ENCODE measurements at regions not wholly inside any gene's neighbourhood (a gene's known extent, or its start where the extent isn't known, plus 50 kb on each side); places are given as distances from the start of the nearest gene placed in this dataset.

- Histone ChIP-seq H3K27ac (ENCODE audit: poor library complexity, severe bottlenecking) (no peak overlapping the region), H3K4me1 (ENCODE audit: insufficient read depth, poor library complexity, severe bottlenecking) (no peaks in the 10 kb centered on the region), H3K4me3 (ENCODE audit: severe bottlenecking) (no peak overlapping the region), H3K36me3 (ENCODE audit: low read depth) (no peaks in the 10 kb centered on the region), H3K27me3 (ENCODE audit: insufficient read depth, poor library complexity, severe bottlenecking) (peaks cover 21% of the 10 kb centered on the region), H3K9me3 (ENCODE audit: severe bottlenecking) (no peaks in the 10 kb centered on the region)
- ATAC-seq (ENCODE audit: low read depth) (no peak), DNase-seq (ENCODE audit: low spot score) (no peak)
- no peak for TF ChIP-seq CTCF (IDR thresholded peaks at IDR 0.05; ENCODE audit: poor library complexity, severe bottlenecking)
Observed at GRCh38 chr12:63224396-63224795, 73.4 kb upstream of the AVPR1A start.

- Histone ChIP-seq H3K27me3 (ENCODE audit: insufficient read depth, poor library complexity, severe bottlenecking) (peaks cover 19% of the 10 kb centered on the region), H3K9me3 (ENCODE audit: severe bottlenecking) (no peaks in the 10 kb centered on the region), H3K36me3 (ENCODE audit: low read depth) (no peaks in the 10 kb centered on the region), H3K27ac (ENCODE audit: poor library complexity, severe bottlenecking) (no peak overlapping the region), H3K4me1 (ENCODE audit: insufficient read depth, poor library complexity, severe bottlenecking) (no peaks in the 10 kb centered on the region), H3K4me3 (ENCODE audit: severe bottlenecking) (no peak overlapping the region)
- no peak for TF ChIP-seq CTCF (IDR thresholded peaks at IDR 0.05; ENCODE audit: poor library complexity, severe bottlenecking)
- no peak for ATAC-seq (ENCODE audit: low read depth)
- DNase-seq (ENCODE audit: low spot score), result no peak
Observed at GRCh38 chr12:63223128-63223527, 72.1 kb upstream of the AVPR1A start.

- Histone ChIP-seq H3K9me3 (ENCODE audit: severe bottlenecking) (no peaks in the 10 kb centered on the region), H3K4me1 (ENCODE audit: insufficient read depth, poor library complexity, severe bottlenecking) (no peaks in the 10 kb centered on the region), H3K27ac (ENCODE audit: poor library complexity, severe bottlenecking) (no peak overlapping the region), H3K36me3 (ENCODE audit: low read depth) (no peaks in the 10 kb centered on the region), H3K4me3 (ENCODE audit: severe bottlenecking) (no peak overlapping the region), H3K27me3 (ENCODE audit: insufficient read depth, poor library complexity, severe bottlenecking) (peaks cover 19% of the 10 kb centered on the region)
- DNase-seq (ENCODE audit: low spot score) (no peak), ATAC-seq (ENCODE audit: low read depth) (no peak)
- no peak for TF ChIP-seq CTCF (IDR thresholded peaks at IDR 0.05; ENCODE audit: poor library complexity, severe bottlenecking)
Observed at GRCh38 chr12:63222582-63222981, 71.6 kb upstream of the AVPR1A start.

GRCh38 chr12:63220921-63221320 is 69.9 kb upstream of the AVPR1A start:
- Histone ChIP-seq H3K4me3 (ENCODE audit: severe bottlenecking) (no peak overlapping the region), H3K36me3 (ENCODE audit: low read depth) (no peaks in the 10 kb centered on the region), H3K27me3 (ENCODE audit: insufficient read depth, poor library complexity, severe bottlenecking) (peaks cover 19% of the 10 kb centered on the region), H3K4me1 (ENCODE audit: insufficient read depth, poor library complexity, severe bottlenecking) (no peaks in the 10 kb centered on the region), H3K27ac (ENCODE audit: poor library complexity, severe bottlenecking) (no peak overlapping the region), H3K9me3 (ENCODE audit: severe bottlenecking) (no peaks in the 10 kb centered on the region)
- ATAC-seq (ENCODE audit: low read depth) (no peak), DNase-seq (ENCODE audit: low spot score) (no peak)
- peak; percentile 10 for TF ChIP-seq CTCF (IDR thresholded peaks at IDR 0.05; ENCODE audit: poor library complexity, severe bottlenecking)

GRCh38 chr12:63212316-63212715 is 61.3 kb upstream of the AVPR1A start:
- no peaks in the 10 kb centered on the region for H3K4me1 ChIP-seq (ENCODE audit: insufficient read depth, poor library complexity, severe bottlenecking)
- no peak for DNase-seq (ENCODE audit: low spot score)
- no peaks in the 10 kb centered on the region for H3K9me3 ChIP-seq (ENCODE audit: severe bottlenecking)
- no peak for ATAC-seq (ENCODE audit: low read depth)
- no peak for TF ChIP-seq CTCF (IDR thresholded peaks at IDR 0.05; ENCODE audit: poor library complexity, severe bottlenecking)
- no peak overlapping the region for H3K4me3 ChIP-seq (ENCODE audit: severe bottlenecking)
- peaks cover 18% of the 10 kb centered on the region for H3K27me3 ChIP-seq (ENCODE audit: insufficient read depth, poor library complexity, severe bottlenecking)
- no peaks in the 10 kb centered on the region for H3K36me3 ChIP-seq (ENCODE audit: low read depth)
- no peak overlapping the region for H3K27ac ChIP-seq (ENCODE audit: poor library complexity, severe bottlenecking)

Data from RWPE2 (cell line).